Small intestine (tissue), 7 donors: ENCODE measurements at regions not wholly inside any gene's neighbourhood (a gene's known extent, or its start where the extent isn't known, plus 50 kb on each side); places are given as distances from the start of the nearest gene placed in this dataset.

ENCODE experiments used
- DNase-seq, 2 donors: peaks; one replicate each; pipeline versions ENCODE4 v3.0.0 to v3.0.0-alpha.2; 2013
- FAIRE-seq: peaks from 2 replicates; lab custom pipeline; 2012; peaks lifted over from hg19 to GRCh38; lab: Jason Lieb, UNC
- H3K27ac ChIP-seq, 3 donors: one replicate each; pipeline ENCODE4 v1.5.1; 2013; ENCODE audit warnings: low read length in 2 of 3, mild to moderate bottlenecking in 2 of 3, control low read depth in 1 of 3, inconsistent platforms in 1 of 3, low read depth in 1 of 3, moderate library complexity in 1 of 3
- H3K27me3 ChIP-seq, 3 donors: one replicate each; pipeline ENCODE4 v1.6.1; 2013; ENCODE audit warnings: low read length in 3 of 3, inconsistent platforms in 1 of 3; ENCODE audit not compliant: control insufficient read depth in 3 of 3, insufficient read depth in 3 of 3
- H3K36me3 ChIP-seq, 3 donors: one replicate each; pipeline ENCODE4 v1.6.1; 2013; ENCODE audit warnings: low read length in 3 of 3, inconsistent platforms in 1 of 3, low read depth in 1 of 3, mild to moderate bottlenecking in 1 of 3, moderate library complexity in 1 of 3; ENCODE audit not compliant: control insufficient read depth in 3 of 3, insufficient read depth in 2 of 3
- H3K4me1 ChIP-seq, 3 donors: one replicate each; pipeline ENCODE4 v1.6.1; 2013; ENCODE audit warnings: low read length in 2 of 3, inconsistent platforms in 1 of 3, low read depth in 1 of 3, mild to moderate bottlenecking in 1 of 3, moderate library complexity in 1 of 3; ENCODE audit not compliant: control insufficient read depth in 3 of 3, insufficient read depth in 2 of 3
- H3K4me3 ChIP-seq, 3 donors: one replicate each; pipeline ENCODE4 v1.5.1; 2013; ENCODE audit warnings: low read length in 3 of 3, control low read depth in 1 of 3, inconsistent platforms in 1 of 3, low read depth in 1 of 3, mild to moderate bottlenecking in 1 of 3, moderate library complexity in 1 of 3
- H3K9me3 ChIP-seq, 2 donors: one replicate each; pipeline ENCODE4 v1.6.1; 2013; ENCODE audit warnings: low read depth in 1 of 2, low read length in 1 of 2; ENCODE audit not compliant: control insufficient read depth in 2 of 2, insufficient read depth in 1 of 2
- WGBS, 3 donors: extraction: QIAGEN DNeasy Blood & Tissue Kit; methylation state at CpG; one replicate each; pipeline ENCODE4 v1.1.7; 2013; 5-methylcytosine and 5-hydroxymethylcytosine counted together
- donor health status: healthy with polysubstance abuse.
- donor health status: control.
- donor health status: control.
- donor health status: Bipolar disorder and iron deficiency.
- donor health status: healthy.

DNA sequence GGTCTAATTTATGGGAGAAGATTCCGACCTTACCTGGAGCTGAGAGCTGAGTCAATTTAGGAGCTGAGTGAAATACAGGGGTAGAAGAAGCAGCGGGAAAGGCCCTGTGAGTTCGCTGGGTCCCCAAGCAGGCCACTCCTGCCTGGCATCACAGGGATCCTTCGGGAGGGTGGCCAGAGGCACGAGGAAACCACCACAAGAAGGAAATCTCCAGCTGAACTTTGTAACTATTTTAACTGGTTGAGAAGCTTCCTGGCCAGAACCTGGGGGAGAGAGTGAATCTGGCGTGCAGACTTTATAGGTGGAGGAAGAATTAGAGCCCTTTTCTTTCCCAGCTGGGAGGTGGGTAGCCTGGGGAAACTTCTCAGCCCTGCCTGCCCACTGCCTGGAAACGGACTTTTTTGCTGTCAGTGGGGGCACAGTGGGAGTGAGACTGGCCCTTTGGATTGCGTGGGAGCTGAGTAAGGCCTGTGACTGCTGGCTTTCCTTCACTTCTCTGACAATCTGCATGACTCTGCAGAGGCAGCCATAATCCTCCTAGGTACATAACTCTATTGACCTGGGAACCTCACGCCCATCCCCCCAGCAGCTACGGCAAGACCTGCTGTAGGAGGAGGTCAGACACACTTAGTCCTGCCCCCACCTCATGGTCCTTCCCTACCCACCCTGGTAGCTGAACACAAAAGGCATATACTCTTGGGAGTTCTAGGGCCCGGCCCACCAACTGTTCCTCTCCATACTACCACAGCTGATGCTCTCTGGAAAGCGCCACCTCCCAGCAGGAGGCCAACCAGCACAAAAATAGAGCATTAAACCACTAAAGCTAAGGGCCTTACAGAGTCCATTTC lies 340.7 kb downstream of the CNTN3 start:
- WGBS, 3 donors, result 80 to 84% (median 80%) methylated on average over 12 of the region's 12 CpGs
- peaks cover 0 to 3% (median 0%) of the 10 kb centered on the region in 3 donors for H3K36me3 ChIP-seq
- H3K4me1 ChIP-seq, result no peaks in the 10 kb centered on the region
- H3K9me3 ChIP-seq, result no peaks in the 10 kb centered on the region
- H3K4me3 ChIP-seq, result no peak overlapping the region
- H3K27ac ChIP-seq, result no peak overlapping the region
- FAIRE-seq, result no peak
- no peak for DNase-seq
- H3K27me3 ChIP-seq, result no peaks in the 10 kb centered on the region

- H3K4me1 ChIP-seq, result no peaks in the 10 kb centered on the region
- no peak overlapping the region for H3K27ac ChIP-seq
- H3K36me3 ChIP-seq, result peaks cover 0 to 3% (median 0%) of the 10 kb centered on the region in 3 donors
- no peaks in the 10 kb centered on the region for H3K27me3 ChIP-seq
- FAIRE-seq (no peak), DNase-seq (no peak)
- H3K9me3 ChIP-seq, result no peaks in the 10 kb centered on the region
- WGBS, 3 donors, result 46 to 74% (median 53%) methylated on average over 4 of the region's 4 CpGs
- no peak overlapping the region for H3K4me3 ChIP-seq
Observed at GRCh38 chr3:74273091-74273490, 341.4 kb downstream of the CNTN3 start.

DNA sequence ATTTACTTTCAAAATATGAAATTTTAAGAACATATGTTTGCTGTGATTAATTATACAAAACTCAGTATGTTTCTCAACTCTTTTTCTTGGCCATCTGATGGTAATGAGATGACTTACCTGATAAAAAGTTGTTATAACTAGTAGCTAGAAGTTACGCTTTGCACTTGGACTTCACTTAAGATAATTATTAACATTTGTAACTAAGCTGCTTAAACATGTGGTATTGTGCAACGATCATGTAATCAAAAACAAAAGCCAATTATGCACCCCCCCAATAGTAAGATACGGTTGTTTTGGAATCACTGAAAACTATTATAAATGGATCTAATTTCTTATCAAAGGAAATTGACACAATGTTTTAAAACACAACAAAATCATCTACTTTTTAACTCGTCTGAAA lies 342.9 kb downstream of the CNTN3 start:
- WGBS, 3 donors, result 39 to 57% (median 44%) methylated on average over 4 of the region's 4 CpGs
- H3K27ac ChIP-seq, result no peak overlapping the region
- no peak overlapping the region for H3K4me3 ChIP-seq
- no peaks in the 10 kb centered on the region for H3K9me3 ChIP-seq
- no peaks in the 10 kb centered on the region for H3K27me3 ChIP-seq
- FAIRE-seq (no peak), DNase-seq (peak in 1 of 2 donors; percentile 10)
- H3K4me1 ChIP-seq, result no peaks in the 10 kb centered on the region
- H3K36me3 ChIP-seq, result peaks cover 0 to 3% (median 0%) of the 10 kb centered on the region in 3 donors

DNA sequence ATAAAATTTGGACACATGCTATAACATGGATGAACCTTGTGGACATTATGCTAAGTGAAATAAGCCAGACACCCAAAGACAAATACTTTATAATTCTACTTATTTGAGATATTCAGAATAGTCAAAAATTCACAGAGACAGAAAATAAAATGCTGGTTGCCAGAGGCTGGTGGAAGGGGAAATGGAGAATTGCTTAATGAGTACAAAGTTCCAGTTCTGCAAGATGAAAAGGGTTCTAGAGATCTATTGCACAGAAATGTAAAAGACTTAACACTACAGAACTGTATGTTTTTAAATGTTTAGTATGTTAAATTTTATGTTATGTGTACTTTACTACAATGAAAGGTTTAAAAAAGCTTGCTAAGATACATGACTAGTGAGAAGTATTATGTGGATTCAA lies 344.8 kb downstream of the CNTN3 start:
- Histone ChIP-seq H3K9me3 (no peaks in the 10 kb centered on the region), H3K27me3 (no peaks in the 10 kb centered on the region), H3K4me3 (no peak overlapping the region), H3K36me3 (peaks cover 0 to 3% (median 0%) of the 10 kb centered on the region in 3 donors), H3K4me1 (no peaks in the 10 kb centered on the region), H3K27ac (no peak overlapping the region)
- FAIRE-seq (no peak), DNase-seq (no peak)

DNA sequence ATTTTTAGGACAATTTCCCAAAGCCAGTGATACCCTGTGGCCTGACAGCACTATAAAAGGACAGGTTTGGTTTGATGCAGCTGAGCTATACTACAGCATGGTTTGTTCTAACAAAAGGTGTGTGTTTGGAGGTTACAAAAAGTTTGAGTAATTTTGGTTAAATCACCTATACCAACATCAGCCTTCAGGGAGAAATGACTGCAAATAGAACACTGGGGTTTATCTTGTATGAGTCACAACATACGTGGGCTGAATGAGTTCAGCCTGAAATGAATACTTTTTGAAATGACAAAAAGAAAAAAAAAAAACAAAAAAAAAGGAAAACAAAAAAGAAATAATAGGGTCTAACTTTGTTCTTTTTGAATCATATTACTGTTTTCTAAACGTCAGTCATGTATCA lies 345.7 kb downstream of the CNTN3 start:
- Histone ChIP-seq H3K4me1 (no peaks in the 10 kb centered on the region), H3K27ac (no peak overlapping the region), H3K27me3 (no peaks in the 10 kb centered on the region), H3K36me3 (peaks cover 0 to 3% (median 0%) of the 10 kb centered on the region in 3 donors), H3K4me3 (no peak overlapping the region), H3K9me3 (no peaks in the 10 kb centered on the region)
- FAIRE-seq, result no peak
- 58 to 66% (median 62%) methylated on average over 2 of the region's 2 CpGs for WGBS, 3 donors
- no peak for DNase-seq

- FAIRE-seq, result no peak
- Histone ChIP-seq H3K36me3 (no peaks in the 10 kb centered on the region), H3K9me3 (no peaks in the 10 kb centered on the region), H3K4me3 (no peak overlapping the region), H3K4me1 (no peaks in the 10 kb centered on the region), H3K27ac (no peak overlapping the region), H3K27me3 (no peaks in the 10 kb centered on the region)
- 43 to 53% (median 51%) methylated on average over 13 of the region's 13 CpGs for WGBS, 3 donors
- DNase-seq, result peak; percentile 42 to 63
Observed at GRCh38 chr3:74267588-74268184, 346.8 kb downstream of the CNTN3 start.

- H3K36me3 ChIP-seq, result no peaks in the 10 kb centered on the region
- DNase-seq, result no peak
- 72 to 75% (median 72%) methylated on average over 5 of the region's 5 CpGs for WGBS, 3 donors
- H3K4me3 ChIP-seq, result no peak overlapping the region
- H3K9me3 ChIP-seq, result no peaks in the 10 kb centered on the region
- no peaks in the 10 kb centered on the region for H3K4me1 ChIP-seq
- FAIRE-seq, result no peak
- no peak overlapping the region for H3K27ac ChIP-seq
- H3K27me3 ChIP-seq, result no peaks in the 10 kb centered on the region
Observed at GRCh38 chr3:74267131-74267530, 347.3 kb downstream of the CNTN3 start.

- FAIRE-seq (no peak), DNase-seq (no peak)
- WGBS, 3 donors, result 55 to 66% (median 62%) methylated on average over 1 of the region's 1 CpG
- Histone ChIP-seq H3K27ac (no peak overlapping the region), H3K4me3 (no peak overlapping the region), H3K9me3 (no peaks in the 10 kb centered on the region), H3K4me1 (no peaks in the 10 kb centered on the region), H3K36me3 (no peaks in the 10 kb centered on the region), H3K27me3 (peaks cover 0 to 4% (median 0%) of the 10 kb centered on the region in 3 donors)
Observed at GRCh38 chr3:74265069-74265468, 349.4 kb downstream of the CNTN3 start.
